CD14-positive monocyte (primary cell): ENCODE measurements at regions not wholly inside any gene's neighbourhood (a gene's known extent, or its start where the extent isn't known, plus 50 kb on each side); places are given as distances from the start of the nearest gene placed in this dataset.

Experiments used
- DNase-seq, 3 donors: peaks; one replicate each; pipeline ENCODE4 v3.0.0-alpha.2; 2011 to 2022
- H2AFZ ChIP-seq: 2 replicates; pipeline ENCODE4 v1.6.0; 2012; ENCODE audit warnings: mild to moderate bottlenecking, low read depth, low read length, inconsistent platforms; ENCODE audit not compliant: insufficient read depth, poor library complexity, severe bottlenecking
- H3K27ac ChIP-seq, 2 donors: 1 replicate in 1 of 2; 2 replicates in 1 of 2; pipeline ENCODE4 v1.5.1; 2012 to 2013; ENCODE audit warnings: low read length in 2 of 2, control low read depth in 1 of 2, inconsistent platforms in 1 of 2, low read depth in 1 of 2, mild to moderate bottlenecking in 1 of 2
- H3K27me3 ChIP-seq, 2 donors: one replicate each; pipeline versions ENCODE4 v1.6.0 to v1.6.1; 2011 to 2013; ENCODE audit warnings: low read length in 2 of 2; ENCODE audit not compliant: control insufficient read depth in 2 of 2, insufficient read depth in 2 of 2
- H3K36me3 ChIP-seq, 2 donors: replicated peaks in 1 of 2; 1 replicate in 1 of 2; 2 replicates in 1 of 2; pipeline versions ENCODE4 v1.5.1 to v1.6.1; 2012 to 2013; ENCODE audit warnings: low read length in 2 of 2, control low read depth in 1 of 2, inconsistent platforms in 1 of 2, mild to moderate bottlenecking in 1 of 2; ENCODE audit not compliant: insufficient read depth in 2 of 2, control insufficient read depth in 1 of 2
- H3K4me1 ChIP-seq, 2 donors: 1 replicate in 1 of 2; 2 replicates in 1 of 2; pipeline versions ENCODE4 v1.5.1 to v1.6.1; 2012 to 2013; ENCODE audit warnings: low read length in 2 of 2, control low read depth in 1 of 2, inconsistent platforms in 1 of 2, mild to moderate bottlenecking in 1 of 2, moderate library complexity in 1 of 2; ENCODE audit not compliant: insufficient read depth in 2 of 2, control insufficient read depth in 1 of 2
- H3K4me2 ChIP-seq: replicated peaks from 2 replicates; pipeline ENCODE3; 2012; ENCODE audit warnings: low read length, moderate library complexity, mild to moderate bottlenecking; ENCODE audit not compliant: poor library complexity, severe bottlenecking; ENCODE audit errors: extremely low read depth
- H3K4me3 ChIP-seq, 3 experiments: fragments of 200-600 bp in 1 of 3; sonication (generic) in 1 of 3; replicated peaks in 1 of 3; 1 replicate in 2 of 3; 2 replicates in 1 of 3; pipeline ENCODE4 v1.5.1; 2011 to 2013; ENCODE audit warnings: low read length in 3 of 3, mild to moderate bottlenecking in 3 of 3, control low read depth in 2 of 3, low read depth in 2 of 3, inconsistent platforms in 1 of 3, moderate library complexity in 1 of 3
- H3K79me2 ChIP-seq: 2 replicates; pipeline ENCODE4 v1.6.0; 2012; ENCODE audit warnings: mild to moderate bottlenecking, control low read depth, inconsistent platforms, low read length, moderate library complexity; ENCODE audit not compliant: insufficient read depth
- H3K9ac ChIP-seq: 2 replicates; pipeline ENCODE4 v1.6.0; 2017; ENCODE audit warnings: low read length, mild to moderate bottlenecking; ENCODE audit not compliant: insufficient read depth, poor library complexity, severe bottlenecking
- H3K9me3 ChIP-seq, 2 donors: replicated peaks in 1 of 2; 1 replicate in 1 of 2; 2 replicates in 1 of 2; pipeline versions ENCODE4 v1.5.1 to v1.6.1; 2012 to 2013; ENCODE audit warnings: low read length in 2 of 2, control low read depth in 1 of 2; ENCODE audit not compliant: control insufficient read depth in 1 of 2, insufficient read depth in 1 of 2
- H4K20me1 ChIP-seq: 2 replicates; pipeline ENCODE4 v1.6.0; 2012; ENCODE audit warnings: mild to moderate bottlenecking, low read length, control low read depth, moderate library complexity; ENCODE audit not compliant: insufficient read depth
- H3K27ac Mint-ChIP-seq, 7 donors: one replicate each; pipeline ENCODE4 v1.8.0; 2020; ENCODE audit warnings: mild to moderate bottlenecking in 7 of 7, mixed read lengths in 7 of 7, moderate library complexity in 6 of 7, inconsistent platforms in 2 of 7
- H3K27me3 Mint-ChIP-seq, 3 donors: one replicate each; pipeline ENCODE4 v1.8.0; 2021 to 2022; ENCODE audit warnings: low read depth in 3 of 3, mild to moderate bottlenecking in 3 of 3, mixed read lengths in 3 of 3, moderate library complexity in 3 of 3, inconsistent platforms in 1 of 3
- H3K36me3 Mint-ChIP-seq, 2 donors: one replicate each; pipeline ENCODE4 v1.8.0; 2020; ENCODE audit warnings: mixed read lengths in 2 of 2, inconsistent platforms in 1 of 2, mild to moderate bottlenecking in 1 of 2
- H3K4me1 Mint-ChIP-seq: one replicate; pipeline ENCODE4 v1.8.0; 2020; ENCODE audit warnings: mild to moderate bottlenecking, mixed read lengths
- H3K4me3 Mint-ChIP-seq, 2 donors: one replicate each; pipeline ENCODE4 v1.8.0; 2020; ENCODE audit warnings: mild to moderate bottlenecking in 2 of 2, mixed read lengths in 2 of 2, moderate library complexity in 1 of 2
- H3K9me3 Mint-ChIP-seq, 7 donors: one replicate each; pipeline ENCODE4 v1.8.0; 2020 to 2022; ENCODE audit warnings: mixed read lengths in 7 of 7, mild to moderate bottlenecking in 6 of 7, moderate library complexity in 6 of 7, inconsistent platforms in 2 of 7
- CTCF ChIP-seq: fragments of 200-600 bp; IDR thresholded peaks from one replicate; pipeline ENCODE4 v1.8.0; 2022; ENCODE audit warnings: antibody characterized with exemption, mild to moderate bottlenecking
- WGBS: methylation state at CpG from one replicate; pipeline ENCODE4 v1.1.5; 2013; ENCODE audit warnings: missing lambda C conversion rate; ENCODE audit not compliant: insufficient coverage; 5-methylcytosine and 5-hydroxymethylcytosine counted together
- intact Hi-C, 2 donors: fragments of 100-400 bp; cut with micrococcal nuclease; formaldehyde crosslinking; loops; one replicate each; pipeline versions ENCODE4 v1.15.0 to v1.15.1; 2023

DNA sequence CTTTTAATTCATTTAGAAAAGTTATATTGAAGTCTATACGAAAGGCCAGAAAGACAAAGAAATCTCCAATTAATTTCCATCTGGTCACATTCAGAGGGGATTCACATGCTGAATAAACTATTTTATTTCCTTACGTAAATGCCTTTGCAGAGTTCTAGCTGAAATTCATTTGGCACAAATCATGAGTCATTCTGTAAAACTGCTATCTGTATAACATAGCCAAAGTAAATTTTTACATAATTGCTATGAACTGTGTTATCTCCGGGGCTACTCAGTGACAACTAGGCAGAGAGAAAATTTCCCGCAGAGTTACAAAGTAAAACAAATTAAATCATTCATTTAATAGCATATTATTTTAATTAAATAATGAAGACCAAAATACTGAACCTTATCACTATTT, 463.2 kb upstream of the ADAMTS16 start:
- Mint-ChIP-seq H3K36me3 (no peaks in the 10 kb centered on the region), H3K27ac (no peak overlapping the region), H3K4me3 (no peak overlapping the region), H3K4me1 (no peaks in the 10 kb centered on the region), H3K27me3 (no peaks in the 10 kb centered on the region), H3K9me3 (peaks cover 0 to 19% (median 5%) of the 10 kb centered on the region in 7 donors)
- intact Hi-C loops = no loop called here
- Histone ChIP-seq H3K4me2 (no peak overlapping the region), H2AFZ (no peak overlapping the region), H3K4me3 (no peak overlapping the region), H3K9me3 (peaks cover 0 to 5% of the 10 kb centered on the region in 2 donors), H3K4me1 (no peaks in the 10 kb centered on the region), H3K27ac (no peak overlapping the region), H3K36me3 (no peaks in the 10 kb centered on the region), H4K20me1 (no peaks in the 10 kb centered on the region), H3K9ac (no peak overlapping the region), H3K27me3 (no peaks in the 10 kb centered on the region), H3K79me2 (no peaks in the 10 kb centered on the region)
- WGBS = no CpG with 5 or more reads among the region's 4 CpGs
- TF ChIP-seq CTCF = no peak
- DNase-seq = no peak

GRCh38 chr5:4684946-4685345, 455.2 kb upstream of the ADAMTS16 start:
- H3K36me3 Mint-ChIP-seq = no peaks in the 10 kb centered on the region
- intact Hi-C loops = no loop called here
- H2AFZ ChIP-seq = no peak overlapping the region
- no peaks in the 10 kb centered on the region for H3K27me3 Mint-ChIP-seq
- H3K79me2 ChIP-seq = no peaks in the 10 kb centered on the region
- no peak overlapping the region for H3K27ac ChIP-seq
- H3K9me3 ChIP-seq = no peaks in the 10 kb centered on the region
- TF ChIP-seq CTCF = no peak
- no peak overlapping the region for H3K4me3 ChIP-seq
- no peak overlapping the region for H3K9ac ChIP-seq
- H3K36me3 ChIP-seq = no peaks in the 10 kb centered on the region
- H4K20me1 ChIP-seq = no peaks in the 10 kb centered on the region
- no peak overlapping the region for H3K4me3 Mint-ChIP-seq
- H3K27ac Mint-ChIP-seq = no peak overlapping the region
- H3K27me3 ChIP-seq = no peaks in the 10 kb centered on the region
- H3K4me2 ChIP-seq = no peak overlapping the region
- no peaks in the 10 kb centered on the region for H3K4me1 Mint-ChIP-seq
- peaks cover 0 to 9% (median 6%) of the 10 kb centered on the region in 7 donors for H3K9me3 Mint-ChIP-seq
- H3K4me1 ChIP-seq = no peaks in the 10 kb centered on the region
- DNase-seq = no peak
